Stimulated activated CD8-positive, alpha-beta memory T cell treated with anti-CD3 and anti-CD28 coated beads, Interleukin-7, amount 100 ng/mL, for 48 hours (primary cell): ENCODE measurements at regions not wholly inside any gene's neighbourhood (a gene's known extent, or its start where the extent isn't known, plus 50 kb on each side); places are given as distances from the start of the nearest gene placed in this dataset.
"Not testable (repeated sequence)": the region's sequence is repeated elsewhere in the genome, so short reads cannot be mapped to it uniquely, and the experiment has no call there.

ENCODE experiments used
- DNase-seq, 2 donors: peaks; one replicate each; pipeline ENCODE4 v3.0.0-alpha.2; 2020; ENCODE audit warnings: low read depth in 1 of 2; ENCODE audit errors: extremely low read depth in 1 of 2

- DNase-seq = no peak
Observed at GRCh38 chr7:13115855-13116254, 428.4 kb downstream of the ARL4A start.

DNA sequence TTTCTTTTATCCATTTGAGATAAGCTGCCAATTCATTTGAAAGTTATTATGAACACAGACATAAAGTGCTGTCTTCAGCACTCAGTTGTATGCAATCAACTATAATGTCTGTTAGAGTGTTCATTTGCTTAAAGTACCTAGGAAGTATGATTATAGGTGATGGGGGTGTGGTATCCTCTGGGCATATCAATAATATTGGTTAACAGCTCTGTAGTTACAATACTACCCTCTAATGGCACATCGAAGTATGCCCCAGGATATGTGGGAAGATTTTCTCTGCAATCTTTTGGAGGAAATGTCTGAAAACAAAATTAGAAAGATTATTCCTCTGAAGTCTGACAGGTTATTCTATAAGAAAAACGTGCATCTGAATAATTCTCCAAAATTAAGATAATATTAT is 429.7 kb downstream of the ARL4A start:
- no peak for DNase-seq

- DNase-seq = no peak
Observed at GRCh38 chr7:13117592-13117991, 430.2 kb downstream of the ARL4A start.

DNA sequence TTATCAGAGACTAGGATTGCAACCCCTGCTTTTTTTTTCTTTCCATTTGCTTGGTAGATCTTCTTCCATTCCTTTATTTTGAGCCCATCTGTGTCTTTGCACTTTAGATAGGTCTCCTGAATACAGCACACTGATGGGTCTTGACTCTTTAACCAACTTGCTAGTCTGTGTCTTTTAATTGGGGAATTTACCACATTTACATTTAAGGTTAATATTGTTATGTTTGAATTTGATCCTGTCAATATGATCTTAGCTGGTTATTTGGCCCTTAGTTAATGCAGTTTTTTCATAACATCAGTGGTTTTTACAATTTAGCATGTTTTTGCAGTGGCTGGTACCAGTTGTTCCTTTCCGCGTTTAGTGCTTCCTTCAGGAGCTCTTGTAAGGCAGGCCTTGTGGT is 437.2 kb downstream of the ARL4A start:
- DNase-seq = not testable (repeated sequence)

- DNase-seq = no peak
Observed at GRCh38 chr7:13126347-13126746, 438.9 kb downstream of the ARL4A start.

- no peak for DNase-seq
Observed at GRCh38 chr7:13130321-13130720, 442.9 kb downstream of the ARL4A start.

DNA sequence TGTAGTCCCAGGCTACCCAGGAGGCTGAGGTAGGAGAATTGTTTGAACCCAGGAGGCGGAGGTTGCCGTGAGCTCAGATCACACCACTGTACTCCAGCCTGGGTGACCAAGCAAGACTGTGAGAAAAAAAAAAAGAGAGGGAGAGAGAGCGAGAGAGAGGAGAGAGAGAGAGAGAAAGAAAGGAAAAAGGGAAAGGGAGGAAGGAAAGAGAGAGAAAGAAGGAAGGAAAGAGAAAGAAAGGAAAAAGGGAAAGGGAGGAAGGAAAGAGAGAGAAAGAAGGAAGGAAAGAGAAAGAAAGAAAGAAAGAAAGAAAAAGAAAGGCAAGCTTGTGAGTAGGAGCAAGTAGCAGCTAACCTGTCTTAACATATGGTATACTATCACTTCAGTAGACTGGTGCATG is 443.5 kb downstream of the ARL4A start:
- DNase-seq = not testable (repeated sequence)

DNA sequence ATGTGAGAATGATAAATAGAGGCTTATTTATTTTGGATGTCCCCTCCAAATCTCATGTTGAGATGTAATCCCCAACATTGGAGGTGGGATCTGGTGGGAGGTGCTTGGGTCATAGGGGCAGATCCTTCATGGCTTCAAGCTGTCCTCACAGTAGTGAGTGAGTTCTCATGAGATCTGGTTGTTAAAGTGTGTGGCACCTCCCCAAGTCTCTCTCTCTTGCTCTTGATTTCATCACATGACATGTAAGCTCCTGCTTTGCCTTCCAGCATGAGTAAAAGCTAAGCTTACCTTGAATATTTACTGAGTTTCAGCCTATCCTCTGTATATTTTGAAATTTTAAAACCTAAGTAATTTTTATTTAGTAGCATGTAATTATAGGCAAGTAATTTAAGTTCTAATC is 444.9 kb downstream of the ARL4A start:
- DNase-seq = no peak

DNA sequence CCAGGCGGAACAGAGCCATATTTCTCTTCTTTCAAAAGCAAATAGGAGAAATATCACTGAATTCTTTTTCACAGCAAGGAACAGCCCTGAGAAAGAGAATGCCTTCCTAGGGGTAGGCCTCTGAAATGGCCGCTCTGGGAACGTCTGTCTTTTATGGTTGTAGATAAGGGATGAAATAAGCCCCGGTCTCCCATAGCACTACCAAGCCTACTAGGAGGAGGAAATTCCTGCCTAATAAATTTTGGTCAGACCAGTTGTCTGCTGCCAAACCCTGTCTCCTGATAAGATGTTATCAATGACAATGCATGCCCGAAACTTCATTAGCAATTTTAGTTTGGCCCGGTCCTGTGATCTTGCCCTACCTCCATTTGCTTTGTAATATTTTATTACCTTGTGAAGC is 448.9 kb downstream of the ARL4A start:
- not testable (repeated sequence) for DNase-seq

GRCh38 chr7:13139436-13139835 is 452.0 kb downstream of the ARL4A start:
- no peak for DNase-seq

DNA sequence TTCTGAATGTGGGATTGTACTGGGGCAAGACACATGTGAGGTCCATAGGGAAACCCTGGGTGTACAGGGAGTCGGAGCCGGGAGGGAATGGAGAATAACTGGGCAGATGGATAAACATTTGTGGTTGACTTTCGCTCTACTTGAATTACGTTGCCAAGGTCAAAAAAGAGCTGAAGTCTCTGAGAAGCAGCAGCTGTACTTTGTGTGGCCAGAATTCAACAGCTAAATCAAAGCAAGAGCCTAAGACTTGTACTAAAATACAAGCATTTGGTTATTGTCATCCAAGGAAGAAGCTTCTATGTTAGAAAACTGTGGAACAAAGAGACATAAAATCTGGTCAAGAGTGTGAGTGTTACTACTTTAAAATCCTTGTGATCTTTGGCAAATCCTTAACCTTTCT is 457.2 kb downstream of the ARL4A start:
- no peak for DNase-seq

- no peak for DNase-seq
Observed at GRCh38 chr7:13148548-13148947, 461.1 kb downstream of the ARL4A start.

DNA sequence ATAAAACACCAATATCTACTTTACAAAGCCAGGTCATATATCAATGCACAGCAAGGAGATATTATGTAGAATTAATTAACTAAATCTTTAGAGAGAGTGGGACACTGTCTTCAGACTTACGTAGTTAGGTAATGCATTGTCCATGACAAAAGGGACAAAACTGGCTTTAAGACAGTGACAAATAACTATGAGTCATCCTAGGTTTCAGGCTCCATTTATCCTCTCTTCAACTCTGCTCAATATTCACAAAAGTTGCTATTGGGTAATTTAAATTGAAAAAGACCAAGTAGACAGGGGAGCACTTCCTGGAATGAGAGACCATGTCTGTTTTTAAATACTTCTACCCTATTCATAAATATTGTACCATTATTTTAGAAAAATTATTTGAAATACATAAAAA is 464.5 kb downstream of the ARL4A start:
- DNase-seq = no peak

- DNase-seq = no peak
Observed at GRCh38 chr7:13152755-13153154, 465.3 kb downstream of the ARL4A start.

GRCh38 chr7:13153266-13153665 is 465.8 kb downstream of the ARL4A start:
- DNase-seq = no peak

DNA sequence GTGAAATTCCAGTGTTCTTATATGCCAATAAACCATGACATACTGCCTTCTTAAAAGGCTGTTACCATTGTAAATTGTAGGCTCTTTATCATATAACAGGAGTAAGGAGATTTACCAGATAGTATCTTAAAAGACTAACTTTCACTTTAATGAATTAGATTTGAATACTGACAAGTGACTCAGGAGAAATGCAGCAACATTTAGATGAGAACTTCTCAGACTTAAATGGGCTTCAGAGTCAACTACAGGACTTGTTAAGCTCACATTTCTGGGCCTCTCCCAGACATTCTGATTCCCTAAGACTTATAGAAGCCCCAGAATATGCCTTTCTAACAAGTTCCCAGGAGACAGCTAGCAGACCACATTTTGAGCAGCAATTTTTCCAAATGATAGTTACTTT is 466.3 kb downstream of the ARL4A start:
- no peak for DNase-seq

DNA sequence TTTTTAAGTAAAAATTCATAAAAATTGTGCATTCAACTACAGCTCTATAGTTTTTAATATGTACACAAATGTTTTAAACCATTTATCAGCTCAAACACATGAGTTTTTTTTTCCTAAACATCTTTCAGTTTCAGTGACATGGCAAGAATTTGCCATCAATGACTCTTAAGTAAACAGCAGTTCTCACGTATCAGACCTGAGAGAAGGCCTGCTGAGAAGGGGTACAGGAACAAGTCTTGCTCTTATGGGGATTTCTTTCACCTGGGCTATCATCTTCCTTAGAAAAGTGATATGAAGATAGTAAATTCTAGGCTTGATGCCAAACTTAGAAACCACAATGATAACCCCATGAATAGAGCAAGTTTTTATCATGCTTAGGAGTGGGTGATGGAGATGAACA is 467.8 kb downstream of the ARL4A start:
- DNase-seq = no peak

- DNase-seq = no peak
Observed at GRCh38 chr7:13159003-13159402, 471.6 kb downstream of the ARL4A start.

GRCh38 chr7:13159467-13160184 is 472.2 kb downstream of the ARL4A start:
- no peak for DNase-seq

GRCh38 chr7:13161125-13161524 is 473.7 kb downstream of the ARL4A start:
- DNase-seq = no peak

- no peak for DNase-seq
Observed at GRCh38 chr7:13165854-13166253, 478.4 kb downstream of the ARL4A start.

GRCh38 chr7:13166801-13167200 is 479.4 kb downstream of the ARL4A start:
- DNase-seq = no peak

- DNase-seq = no peak
Observed at GRCh38 chr7:13169356-13169755, 481.9 kb downstream of the ARL4A start.
